Ishikawa (cell line): ENCODE measurements at regions not wholly inside any gene's neighbourhood (a gene's known extent, or its start where the extent isn't known, plus 50 kb on each side); places are given as distances from the start of the nearest gene placed in this dataset.

Source experiments
- CEBPB ChIP-seq: IDR thresholded peaks from 2 replicates; pipeline ENCODE4 v1.6.1; 2012
- CREB1 ChIP-seq: IDR thresholded peaks from 2 replicates; pipeline ENCODE4 v1.6.1; 2012; ENCODE audit warnings: low read depth
- EGR1 ChIP-seq: IDR thresholded peaks from 2 replicates; pipeline ENCODE4 v1.6.1; 2012
- EP300 ChIP-seq: IDR thresholded peaks from 2 replicates; pipeline ENCODE4 v1.6.1; 2012; ENCODE audit warnings: borderline replicate concordance
- MAX ChIP-seq: IDR thresholded peaks from 2 replicates; pipeline ENCODE4 v1.6.1; 2012
- NFIC ChIP-seq: IDR thresholded peaks from 2 replicates; pipeline ENCODE4 v1.6.1; 2012
- RAD21 ChIP-seq: IDR thresholded peaks from 2 replicates; pipeline ENCODE4 v1.6.1; 2012; ENCODE audit warnings: low read depth
- REST ChIP-seq: IDR thresholded peaks from 2 replicates; pipeline ENCODE4 v1.6.1; 2012; ENCODE audit warnings: low read depth, mild to moderate bottlenecking
- TAF1 ChIP-seq: IDR thresholded peaks from 2 replicates; pipeline ENCODE4 v1.6.1; 2012; ENCODE audit warnings: low read depth, mild to moderate bottlenecking
- TCF12 ChIP-seq: IDR thresholded peaks from 2 replicates; pipeline ENCODE4 v1.6.1; 2012; ENCODE audit warnings: low read depth
- TEAD4 ChIP-seq: IDR thresholded peaks from 2 replicates; pipeline ENCODE4 v1.6.1; 2012
- USF1 ChIP-seq: IDR thresholded peaks from 2 replicates; pipeline ENCODE4 v1.6.1; 2012
- YY1 ChIP-seq: IDR thresholded peaks from 2 replicates; pipeline ENCODE4 v1.6.1; 2012; ENCODE audit warnings: low read depth
- ZBTB7A ChIP-seq: IDR thresholded peaks from 2 replicates; pipeline ENCODE4 v1.6.1; 2012; ENCODE audit warnings: low read depth

GRCh38 chr1:195064358-195064757, 1543.9 kb downstream of the KCNT2 start:
- TF ChIP-seq REST (no peak), RAD21 (no peak), EP300 (no peak), TEAD4 (no peak), YY1 (no peak), CEBPB (no peak), EGR1 (no peak), USF1 (no peak), MAX (no peak), TCF12 (no peak), TAF1 (no peak), CREB1 (no peak), ZBTB7A (no peak), NFIC (no peak)
